ENCODE measurements at regions not wholly inside any gene's neighbourhood (a gene's known extent, or its start where the extent isn't known, plus 50 kb on each side); places are given as distances from the start of the nearest gene placed in this dataset.

GRCh38 chr1:238241607-238242006, 350.9 kb upstream of the ZP4 start:
- H3K4me3 ChIP-seq: no peak overlapping the region
- H3K9me3 ChIP-seq: no peaks in the 10 kb centered on the region
- H3K36me3 ChIP-seq: no peaks in the 10 kb centered on the region
- intact Hi-C loops (cut with DNase I): no loop called here
- H3K27ac ChIP-seq: no peak overlapping the region
- H3K27me3 ChIP-seq: no peaks in the 10 kb centered on the region
- H3K4me1 ChIP-seq: no peaks in the 10 kb centered on the region
- TF ChIP-seq, protein P1, sequence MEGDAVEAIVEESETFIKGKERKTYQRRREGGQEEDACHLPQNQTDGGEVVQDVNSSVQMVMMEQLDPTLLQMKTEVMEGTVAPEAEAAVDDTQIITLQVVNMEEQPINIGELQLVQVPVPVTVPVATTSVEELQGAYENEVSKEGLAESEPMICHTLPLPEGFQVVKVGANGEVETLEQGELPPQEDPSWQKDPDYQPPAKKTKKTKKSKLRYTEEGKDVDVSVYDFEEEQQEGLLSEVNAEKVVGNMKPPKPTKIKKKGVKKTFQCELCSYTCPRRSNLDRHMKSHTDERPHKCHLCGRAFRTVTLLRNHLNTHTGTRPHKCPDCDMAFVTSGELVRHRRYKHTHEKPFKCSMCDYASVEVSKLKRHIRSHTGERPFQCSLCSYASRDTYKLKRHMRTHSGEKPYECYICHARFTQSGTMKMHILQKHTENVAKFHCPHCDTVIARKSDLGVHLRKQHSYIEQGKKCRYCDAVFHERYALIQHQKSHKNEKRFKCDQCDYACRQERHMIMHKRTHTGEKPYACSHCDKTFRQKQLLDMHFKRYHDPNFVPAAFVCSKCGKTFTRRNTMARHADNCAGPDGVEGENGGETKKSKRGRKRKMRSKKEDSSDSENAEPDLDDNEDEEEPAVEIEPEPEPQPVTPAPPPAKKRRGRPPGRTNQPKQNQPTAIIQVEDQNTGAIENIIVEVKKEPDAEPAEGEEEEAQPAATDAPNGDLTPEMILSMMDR (IDR thresholded peaks at IDR 0.05): no peak
- TF ChIP-seq POLR2AphosphoS5 (IDR thresholded peaks at IDR 0.05; ENCODE audit: insufficient read depth in 1 of 2, low read depth in 1 of 2): no peak
- no peak for TF ChIP-seq POLR2A (IDR thresholded peaks at IDR 0.05)
- no peak for DNase-seq (ENCODE audit: extremely low spot score in 2 of 2)

- Histone ChIP-seq H3K4me1 (no peaks in the 10 kb centered on the region), H3K4me3 (no peak overlapping the region), H3K27me3 (no peaks in the 10 kb centered on the region), H3K27ac (no peak overlapping the region), H3K36me3 (no peaks in the 10 kb centered on the region), H3K9me3 (no peaks in the 10 kb centered on the region)
- TF ChIP-seq, protein P1 (IDR thresholded peaks at IDR 0.05): no peak
- TF ChIP-seq POLR2A (IDR thresholded peaks at IDR 0.05) (no peak), POLR2AphosphoS5 (IDR thresholded peaks at IDR 0.05; ENCODE audit: insufficient read depth in 1 of 2, low read depth in 1 of 2) (no peak)
- intact Hi-C loops (cut with DNase I): no loop called here
- DNase-seq (ENCODE audit: extremely low spot score in 2 of 2): no peak
Observed at GRCh38 chr1:238239343-238239742, 348.6 kb upstream of the ZP4 start.

DNA sequence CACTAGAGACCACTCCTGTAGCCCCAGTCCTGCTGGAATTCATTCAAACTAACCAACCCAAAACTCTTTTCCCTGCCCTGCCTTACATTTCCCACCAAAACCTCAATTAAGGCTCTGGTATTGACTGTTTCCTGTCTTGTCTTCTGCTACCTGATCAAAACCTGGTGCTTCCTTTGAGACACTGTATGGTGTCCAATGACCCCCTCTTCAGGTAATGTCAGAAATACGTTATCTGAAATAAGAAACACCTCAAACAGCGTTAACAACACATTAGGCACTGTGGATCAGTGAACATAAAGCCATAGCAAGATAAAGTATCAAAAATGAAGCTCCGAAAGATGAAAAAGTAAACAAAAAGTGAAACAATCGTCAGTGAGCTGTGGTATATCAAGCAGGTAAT, 343.2 kb upstream of the ZP4 start:
- H3K4me3 ChIP-seq: no peak overlapping the region
- DNase-seq (ENCODE audit: extremely low spot score in 2 of 2): no peak
- no peaks in the 10 kb centered on the region for H3K27me3 ChIP-seq
- H3K9me3 ChIP-seq: no peaks in the 10 kb centered on the region
- H3K27ac ChIP-seq: no peak overlapping the region
- intact Hi-C loops (cut with DNase I): no loop called here
- TF ChIP-seq, protein P1 (IDR thresholded peaks at IDR 0.05): no peak
- TF ChIP-seq POLR2A (IDR thresholded peaks at IDR 0.05) (no peak), POLR2AphosphoS5 (IDR thresholded peaks at IDR 0.05; ENCODE audit: insufficient read depth in 1 of 2, low read depth in 1 of 2) (no peak)
- H3K36me3 ChIP-seq: no peaks in the 10 kb centered on the region
- H3K4me1 ChIP-seq: no peaks in the 10 kb centered on the region

DNA sequence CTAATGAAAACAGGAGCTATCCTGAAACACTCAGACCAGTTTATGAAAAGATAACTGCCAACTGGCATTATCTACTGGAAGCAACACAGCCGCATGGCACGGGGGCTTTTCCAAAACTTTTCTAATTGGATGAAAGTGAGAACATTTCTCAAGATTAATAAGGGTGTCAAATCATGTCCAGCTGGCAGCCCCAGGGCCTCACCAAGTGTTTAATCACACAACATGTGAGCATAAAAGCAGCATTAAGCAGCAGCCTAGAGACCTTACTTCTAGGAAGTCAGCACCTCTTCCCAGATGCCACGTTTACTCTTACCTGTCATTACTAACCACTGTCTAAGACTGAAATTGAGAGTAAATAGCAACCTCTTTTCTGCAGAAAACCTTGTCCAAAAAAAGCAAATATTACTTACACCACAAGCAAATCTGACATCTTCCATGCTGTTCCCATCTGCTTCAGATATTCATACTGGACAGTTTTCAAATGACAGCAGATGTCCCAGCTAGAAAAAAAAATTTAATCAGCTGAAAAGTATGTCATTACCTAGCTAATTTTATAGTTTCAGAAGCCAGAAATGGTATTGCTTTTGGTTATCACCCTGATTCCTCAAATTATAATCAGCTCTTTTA, 341.5 kb upstream of the ZP4 start:
- Histone ChIP-seq H3K27ac (no peak overlapping the region), H3K4me3 (no peak overlapping the region)
- intact Hi-C loops (cut with DNase I): no loop called here

GRCh38 chr1:238226810-238227209, 336.1 kb upstream of the ZP4 start:
- no peak overlapping the region for H3K27ac ChIP-seq
- no peaks in the 10 kb centered on the region for H3K27me3 ChIP-seq
- H3K9me3 ChIP-seq: no peaks in the 10 kb centered on the region
- no peak for DNase-seq (ENCODE audit: extremely low spot score in 2 of 2)
- TF ChIP-seq POLR2AphosphoS5 (IDR thresholded peaks at IDR 0.05; ENCODE audit: insufficient read depth in 1 of 2, low read depth in 1 of 2) (no peak), POLR2A (IDR thresholded peaks at IDR 0.05) (no peak)
- TF ChIP-seq, protein P1 (IDR thresholded peaks at IDR 0.05): no peak
- no peaks in the 10 kb centered on the region for H3K36me3 ChIP-seq
- no peak overlapping the region for H3K4me3 ChIP-seq
- no peaks in the 10 kb centered on the region for H3K4me1 ChIP-seq
- intact Hi-C loops (cut with DNase I): no loop called here

More for the DNA sequence above, 341.5 kb upstream of the ZP4 start:
- Histone ChIP-seq H3K27me3 (no peaks in the 10 kb centered on the region), H3K4me1 (no peaks in the 10 kb centered on the region), H3K36me3 (no peaks in the 10 kb centered on the region), H3K9me3 (no peaks in the 10 kb centered on the region)
- TF ChIP-seq POLR2AphosphoS5 (IDR thresholded peaks at IDR 0.05; ENCODE audit: insufficient read depth in 1 of 2, low read depth in 1 of 2) (no peak), POLR2A (IDR thresholded peaks at IDR 0.05) (no peak)
- TF ChIP-seq, protein P1 (IDR thresholded peaks at IDR 0.05): no peak
- no peak for DNase-seq (ENCODE audit: extremely low spot score in 2 of 2)

Data from vagina (tissue), 2 donors.